22Rv1 (cell line): ENCODE measurements at regions not wholly inside any gene's neighbourhood (a gene's known extent, or its start where the extent isn't known, plus 50 kb on each side); places are given as distances from the start of the nearest gene placed in this dataset.

Source experiments
- CTCF ChIP-seq: fragments of 450-650 bp; IDR thresholded peaks from 2 replicates; pipeline ENCODE4 v1.5.1; 2017; ENCODE audit warnings: mild to moderate bottlenecking
- ZFX ChIP-seq: fragments of 450-650 bp; IDR thresholded peaks from 2 replicates; pipeline ENCODE4 v1.6.1; 2017; ENCODE audit warnings: antibody characterized with exemption, borderline replicate concordance

- TF ChIP-seq CTCF (no peak), ZFX (no peak)
These were observed 117.1 kb upstream of the NCOR2 start for GRCh38 chr12:124684496-124684895.
